Transverse colon (tissue), 4 donors: ENCODE measurements at regions not wholly inside any gene's neighbourhood (a gene's known extent, or its start where the extent isn't known, plus 50 kb on each side); places are given as distances from the start of the nearest gene placed in this dataset.

Source experiments
- POLR2AphosphoS5 ChIP-seq, 3 donors: sonication (generic); formaldehyde crosslinking; IDR thresholded peaks; one replicate each; pipeline ENCODE4 v1.6.1; 2016; ENCODE audit warnings: antibody characterized with exemption in 3 of 3
- TF ChIP-seq, protein P1 (sequence below), 5 experiments: fragments of 200-600 bp in 3 of 5; fragments of 450-650 bp in 2 of 5; sonication (generic) in 3 of 5; IDR thresholded peaks; 1 replicate in 2 of 5; 2 replicates in 3 of 5; pipeline ENCODE4 v1.5.1; 2016 to 2017; ENCODE audit warnings: antibody characterized with exemption in 5 of 5, inconsistent platforms in 3 of 5, mild to moderate bottlenecking in 2 of 5, moderate library complexity in 1 of 5

DNA sequence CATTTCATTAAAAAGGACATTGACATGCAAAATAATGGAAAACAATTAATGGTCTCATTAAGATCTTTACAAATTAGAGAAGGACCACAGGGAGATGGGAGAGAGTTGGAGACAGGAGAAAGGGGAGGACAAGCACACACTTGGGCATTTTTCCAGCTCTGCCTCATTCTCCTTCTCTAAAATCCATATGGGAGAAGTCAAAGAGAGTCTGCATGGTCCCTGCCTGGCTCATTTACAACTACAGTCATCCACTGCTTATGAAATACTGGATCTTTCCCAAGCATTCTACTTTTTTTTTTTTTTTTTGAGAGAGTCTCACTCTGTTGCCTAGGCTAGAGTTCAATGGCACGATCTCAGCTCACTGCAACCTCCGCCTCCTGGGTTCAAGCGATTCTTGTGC lies 518.9 kb upstream of the CELF2 start:
- TF ChIP-seq POLR2AphosphoS5 (IDR thresholded peaks at IDR 0.05), result no peak
- TF ChIP-seq, protein P1, sequence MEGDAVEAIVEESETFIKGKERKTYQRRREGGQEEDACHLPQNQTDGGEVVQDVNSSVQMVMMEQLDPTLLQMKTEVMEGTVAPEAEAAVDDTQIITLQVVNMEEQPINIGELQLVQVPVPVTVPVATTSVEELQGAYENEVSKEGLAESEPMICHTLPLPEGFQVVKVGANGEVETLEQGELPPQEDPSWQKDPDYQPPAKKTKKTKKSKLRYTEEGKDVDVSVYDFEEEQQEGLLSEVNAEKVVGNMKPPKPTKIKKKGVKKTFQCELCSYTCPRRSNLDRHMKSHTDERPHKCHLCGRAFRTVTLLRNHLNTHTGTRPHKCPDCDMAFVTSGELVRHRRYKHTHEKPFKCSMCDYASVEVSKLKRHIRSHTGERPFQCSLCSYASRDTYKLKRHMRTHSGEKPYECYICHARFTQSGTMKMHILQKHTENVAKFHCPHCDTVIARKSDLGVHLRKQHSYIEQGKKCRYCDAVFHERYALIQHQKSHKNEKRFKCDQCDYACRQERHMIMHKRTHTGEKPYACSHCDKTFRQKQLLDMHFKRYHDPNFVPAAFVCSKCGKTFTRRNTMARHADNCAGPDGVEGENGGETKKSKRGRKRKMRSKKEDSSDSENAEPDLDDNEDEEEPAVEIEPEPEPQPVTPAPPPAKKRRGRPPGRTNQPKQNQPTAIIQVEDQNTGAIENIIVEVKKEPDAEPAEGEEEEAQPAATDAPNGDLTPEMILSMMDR (IDR thresholded peaks at IDR 0.05), result no peak
